HG03108 (cell line): ENCODE measurements at regions not wholly inside any gene's neighbourhood (a gene's known extent, or its start where the extent isn't known, plus 50 kb on each side); places are given as distances from the start of the nearest gene placed in this dataset.
"Not testable (repeated sequence)": the region's sequence is repeated elsewhere in the genome, so short reads cannot be mapped to it uniquely, and the experiment has no call there.

Experiments
- ATAC-seq: cut with Tn5 transposase; IDR thresholded peaks from one replicate; pipeline ENCODE4 v1.9.1; 2021; ENCODE audit warnings: moderate library complexity; ENCODE audit not compliant: unreplicated experiment

DNA sequence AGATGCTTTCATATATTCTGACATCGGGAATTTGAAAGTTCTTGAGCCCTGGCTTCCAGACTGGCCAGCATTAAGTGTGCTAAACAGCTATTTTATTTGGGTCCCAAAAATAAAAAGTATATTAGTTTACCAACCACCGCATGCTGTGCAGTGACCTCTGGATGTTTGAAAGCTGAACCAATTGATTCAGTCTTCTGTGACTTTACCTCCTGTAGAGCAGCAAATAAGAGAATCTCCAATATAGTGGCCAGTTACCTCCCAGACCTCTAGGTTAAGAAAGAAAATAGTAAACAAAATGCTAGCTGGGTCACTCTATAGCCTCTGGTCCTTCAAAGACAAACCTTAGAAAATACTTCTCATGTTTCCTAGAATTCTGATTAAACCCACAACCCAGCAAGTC lies 424.6 kb upstream of the NFE2L3 start:
- no peak for ATAC-seq

DNA sequence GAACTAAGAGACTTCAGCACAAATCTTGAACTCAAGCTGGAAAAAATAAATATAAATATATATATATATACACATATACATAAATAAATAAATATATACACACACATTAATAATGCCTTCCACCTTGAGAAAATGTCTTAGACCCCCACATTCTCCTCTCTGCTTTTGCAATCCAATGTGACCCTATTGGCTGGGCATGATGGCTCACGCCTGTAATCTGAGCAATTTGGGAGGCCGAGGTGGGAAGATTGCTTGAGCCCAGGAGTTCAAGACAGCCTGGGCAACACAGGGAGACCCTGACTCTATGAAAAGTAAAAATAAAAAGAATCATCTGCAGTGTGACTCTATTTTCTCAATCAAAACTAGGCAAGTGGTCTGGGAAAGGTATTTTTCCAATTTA lies 424.1 kb upstream of the NFE2L3 start:
- ATAC-seq: no peak

DNA sequence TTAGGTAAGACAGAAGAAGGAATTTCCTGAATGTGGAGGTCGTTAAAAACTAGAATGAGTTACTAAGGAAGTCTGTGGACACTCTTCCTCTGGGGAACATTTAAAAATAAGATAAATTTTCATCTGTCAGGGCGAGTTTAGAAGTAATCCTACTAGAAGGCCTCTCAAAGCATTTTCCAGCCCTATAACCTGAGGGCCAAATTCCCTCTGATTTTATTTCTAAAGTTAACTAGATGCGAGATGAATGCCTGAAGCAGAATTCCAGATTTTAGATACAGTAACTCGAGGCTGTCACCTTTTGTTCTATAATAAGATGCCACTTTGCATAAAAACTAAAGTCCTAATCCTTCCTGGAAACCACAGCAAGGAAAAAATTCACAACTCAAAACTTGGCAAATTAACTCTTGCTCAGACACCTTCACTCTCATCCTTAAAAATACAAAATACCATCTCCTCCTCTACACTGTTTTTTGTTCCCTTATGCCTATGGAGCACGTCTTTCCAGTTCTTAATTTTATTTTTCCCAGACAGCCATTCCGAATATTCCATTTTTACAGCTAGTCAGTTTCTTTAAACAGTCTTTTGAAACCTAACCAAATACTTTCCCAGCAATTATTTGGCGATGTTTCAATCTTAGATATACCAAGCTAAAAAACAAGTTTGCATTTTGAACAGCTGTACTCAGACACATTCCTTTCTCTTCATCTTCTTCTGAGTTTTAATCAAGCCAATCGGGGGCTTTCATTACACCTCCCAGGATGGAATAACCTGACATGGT lies 420.7 kb upstream of the NFE2L3 start:
- no peak for ATAC-seq

DNA sequence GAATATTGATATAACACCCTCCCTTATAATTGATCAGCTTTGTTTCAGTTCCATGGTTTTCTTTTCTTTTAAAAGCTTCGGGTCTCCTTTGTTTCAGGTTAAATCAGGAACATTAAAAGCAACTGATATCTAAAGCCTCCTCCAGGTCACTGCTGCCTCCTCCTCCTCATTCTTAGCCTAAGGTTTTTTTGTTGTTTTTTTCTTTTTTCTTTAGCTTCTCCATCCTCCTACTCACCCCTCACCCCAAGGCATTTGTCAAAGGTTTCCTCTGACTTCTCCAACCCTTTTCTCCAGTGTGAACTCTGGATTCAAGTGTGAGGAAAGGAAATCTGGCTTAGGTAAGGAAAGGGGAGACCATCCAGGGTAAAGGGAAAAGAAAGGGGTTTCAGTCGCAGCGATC lies 420.2 kb upstream of the NFE2L3 start:
- ATAC-seq: no peak

DNA sequence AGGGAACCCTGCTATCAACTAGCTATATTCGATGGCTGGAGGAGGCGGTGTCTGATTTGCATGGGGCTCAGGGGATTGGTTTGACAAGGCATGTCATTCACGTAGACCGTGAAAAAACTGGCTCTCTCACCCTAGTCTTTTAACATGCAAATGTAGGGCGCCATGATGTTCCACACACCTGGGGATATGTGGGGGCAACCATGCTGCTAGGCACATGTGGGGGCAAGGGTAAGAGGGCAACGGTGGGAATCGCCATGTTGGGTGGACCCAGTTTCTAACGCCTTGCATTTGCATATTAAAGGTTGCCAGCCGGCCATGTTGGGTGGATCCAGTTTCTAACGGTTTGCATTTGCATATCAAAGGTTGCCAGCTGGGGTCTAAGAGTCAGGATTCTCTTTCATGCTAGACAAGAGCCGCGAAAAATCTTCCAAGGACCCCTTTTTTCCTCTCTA lies 419.2 kb upstream of the NFE2L3 start:
- no peak for ATAC-seq

DNA sequence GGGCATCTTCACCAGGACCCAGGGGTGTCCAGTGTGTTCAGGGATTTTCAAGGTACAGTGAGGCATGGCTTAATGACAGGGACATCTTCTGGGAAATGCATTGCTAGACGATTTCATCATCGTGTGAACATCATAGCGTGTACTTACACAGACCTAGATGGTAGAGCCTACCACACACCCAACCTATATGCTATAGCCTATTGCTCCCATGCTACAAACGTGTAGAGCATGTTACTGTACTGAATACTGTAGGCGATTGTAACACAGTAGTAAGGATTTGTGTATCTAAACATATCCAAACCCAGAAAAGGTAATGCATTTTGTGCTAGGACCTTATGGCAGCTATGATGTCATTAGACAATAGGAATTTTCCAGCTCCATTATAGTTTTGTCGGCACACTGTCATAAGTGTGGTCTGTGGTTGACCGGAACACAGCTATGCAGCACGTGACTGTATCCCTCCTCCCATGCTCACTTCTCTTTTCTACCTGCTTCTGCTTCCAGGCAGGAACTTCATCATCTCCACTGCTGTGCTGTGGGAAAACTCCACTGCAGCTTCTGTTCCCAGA lies 416.2 kb upstream of the NFE2L3 start:
- ATAC-seq: no peak

DNA sequence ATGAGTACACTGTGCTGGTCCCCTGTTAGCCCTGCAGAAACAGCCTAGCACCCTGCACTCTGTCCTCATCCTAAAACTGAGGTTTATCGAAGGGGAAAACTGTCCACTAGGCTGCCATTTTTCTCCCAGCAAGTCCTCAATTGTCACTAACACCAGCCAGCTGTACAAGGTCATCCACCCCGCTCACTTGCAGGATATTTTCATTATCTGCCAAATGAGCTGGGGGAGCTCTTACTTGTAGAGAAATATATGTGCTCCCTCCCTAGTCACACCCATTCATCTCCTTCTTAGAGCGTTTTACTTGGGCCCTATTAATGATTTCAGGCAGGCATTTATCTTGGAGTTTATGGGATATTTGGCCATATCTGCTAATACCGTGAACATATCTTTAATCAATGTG lies 413.5 kb upstream of the NFE2L3 start:
- no peak for ATAC-seq

DNA sequence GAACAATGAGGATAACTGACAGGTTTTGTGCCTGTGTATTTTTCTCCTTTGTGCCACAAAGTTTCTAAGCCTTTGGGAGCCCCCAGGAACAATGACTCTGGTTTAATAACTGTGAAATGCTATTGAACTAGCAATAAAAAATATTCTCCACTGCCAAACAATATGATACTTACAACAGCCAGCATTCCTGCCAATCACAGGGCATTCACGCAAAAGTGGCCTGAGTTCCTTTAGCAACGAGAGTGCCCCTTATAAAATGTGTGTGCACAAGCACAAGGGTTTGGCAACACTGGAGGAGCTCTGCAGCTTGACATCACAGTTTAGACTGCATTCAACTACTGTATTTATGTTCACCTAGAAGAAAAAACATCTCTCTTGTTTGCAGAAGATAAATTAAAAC lies 412.9 kb upstream of the NFE2L3 start:
- ATAC-seq: no peak

DNA sequence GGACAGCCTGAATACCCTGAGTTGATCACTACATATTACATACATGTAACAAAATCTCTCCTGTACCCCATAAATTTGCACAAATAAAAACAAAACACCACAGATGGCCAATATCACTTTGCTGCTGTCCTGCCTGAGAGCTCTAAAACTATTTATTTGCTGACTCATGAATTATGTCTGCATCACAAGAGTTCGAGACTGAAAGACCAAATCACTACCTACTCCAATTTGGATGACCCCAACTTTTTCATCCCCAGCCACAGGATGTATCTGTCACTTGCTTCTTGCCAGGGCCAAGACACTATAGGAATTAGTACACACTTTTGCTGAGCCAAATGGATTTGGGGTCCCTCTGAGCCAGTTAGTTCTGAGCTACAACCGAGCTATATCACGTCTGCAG lies 409.7 kb upstream of the NFE2L3 start:
- no peak for ATAC-seq

DNA sequence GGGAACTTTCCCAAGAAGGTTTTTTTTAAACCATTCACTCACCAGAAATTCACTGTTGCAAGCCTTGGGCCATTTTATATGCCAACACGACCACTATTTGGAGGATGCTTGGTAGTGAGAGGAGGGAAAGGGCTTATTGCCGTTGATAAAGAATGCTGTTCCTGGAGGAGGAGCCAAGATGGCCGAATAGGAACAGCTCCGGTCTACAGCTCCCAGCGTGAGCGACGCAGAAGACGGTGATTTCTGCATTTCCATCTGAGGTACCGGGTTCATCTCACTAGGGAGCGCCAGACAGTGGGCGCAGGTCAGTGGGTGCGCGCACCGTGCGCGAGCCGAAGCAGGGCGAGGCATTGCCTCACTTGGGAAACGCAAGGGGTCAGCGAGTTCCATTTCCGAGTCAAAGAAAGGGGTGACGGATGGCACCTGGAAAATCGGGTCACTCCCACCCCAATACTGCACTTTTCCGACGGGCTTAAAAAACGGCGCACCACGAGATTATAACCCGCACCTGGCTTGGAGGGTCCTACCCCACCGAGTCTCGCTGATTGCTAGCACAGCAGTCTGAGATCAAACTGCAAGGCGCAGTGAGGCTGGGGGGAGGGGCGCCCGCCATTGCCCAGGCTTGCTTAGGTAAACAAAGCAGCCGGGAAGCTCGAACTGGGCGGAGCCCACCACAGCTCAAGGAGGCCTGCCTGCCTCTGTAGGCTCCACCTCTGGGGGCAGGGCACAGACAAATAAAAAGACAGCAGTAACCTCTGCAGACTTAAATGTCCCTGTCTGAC lies 408.1 kb upstream of the NFE2L3 start:
- ATAC-seq: not testable (repeated sequence)

DNA sequence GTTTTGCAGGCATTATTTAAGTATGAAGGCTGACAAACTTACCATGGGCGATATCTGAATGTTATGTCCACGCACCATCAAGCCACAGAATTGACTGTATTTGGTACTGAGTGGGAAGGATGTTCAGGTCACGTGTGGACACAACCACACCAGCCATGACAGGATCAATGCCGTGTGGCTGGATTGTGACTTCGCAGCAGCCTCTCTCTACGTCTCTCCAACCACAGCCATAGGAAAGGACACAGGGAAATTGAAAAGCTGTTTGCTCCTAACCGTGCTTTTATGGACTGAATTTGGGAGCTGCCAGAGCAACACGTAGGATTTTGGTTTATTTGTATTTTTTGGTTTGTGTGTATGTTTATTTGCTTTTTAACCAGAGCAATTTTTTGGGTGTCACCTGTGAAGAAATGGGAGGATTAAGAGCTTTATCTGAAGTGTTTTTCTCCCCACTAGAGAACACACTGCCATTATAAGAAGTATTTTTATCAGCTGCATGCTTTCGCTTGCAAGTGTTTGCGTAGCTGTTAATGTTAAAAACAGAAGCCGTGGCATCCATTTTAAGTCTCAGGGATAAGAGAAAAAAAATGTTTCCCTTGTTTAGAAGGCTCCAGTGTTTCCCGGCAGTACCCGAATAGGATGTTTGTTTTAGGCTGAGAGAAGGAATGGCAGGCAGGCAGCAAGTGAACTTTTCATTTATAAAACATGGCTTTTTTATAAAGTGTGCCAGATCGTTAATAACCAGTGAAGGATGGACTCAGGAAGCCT lies 401.1 kb upstream of the NFE2L3 start:
- no peak for ATAC-seq

DNA sequence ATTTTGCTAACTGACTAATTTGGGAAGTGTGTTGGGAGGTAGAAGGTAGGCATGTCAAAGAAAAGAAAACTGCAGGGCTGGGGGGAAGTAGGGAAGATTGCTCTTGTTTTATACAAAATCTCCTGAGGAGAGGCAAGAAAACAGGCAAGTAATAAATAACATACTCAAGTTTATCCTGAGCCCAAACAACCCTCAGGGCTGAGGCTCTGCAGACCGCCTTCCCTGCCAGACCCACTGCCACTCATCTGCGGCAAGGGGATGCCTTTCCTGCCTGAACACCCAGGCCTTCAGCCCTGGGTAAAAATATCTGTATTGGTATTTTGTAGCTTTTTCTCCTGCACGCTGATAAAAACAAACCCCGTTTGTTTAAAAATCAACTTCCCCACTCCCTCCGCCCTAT lies 399.8 kb upstream of the NFE2L3 start:
- no peak for ATAC-seq

DNA sequence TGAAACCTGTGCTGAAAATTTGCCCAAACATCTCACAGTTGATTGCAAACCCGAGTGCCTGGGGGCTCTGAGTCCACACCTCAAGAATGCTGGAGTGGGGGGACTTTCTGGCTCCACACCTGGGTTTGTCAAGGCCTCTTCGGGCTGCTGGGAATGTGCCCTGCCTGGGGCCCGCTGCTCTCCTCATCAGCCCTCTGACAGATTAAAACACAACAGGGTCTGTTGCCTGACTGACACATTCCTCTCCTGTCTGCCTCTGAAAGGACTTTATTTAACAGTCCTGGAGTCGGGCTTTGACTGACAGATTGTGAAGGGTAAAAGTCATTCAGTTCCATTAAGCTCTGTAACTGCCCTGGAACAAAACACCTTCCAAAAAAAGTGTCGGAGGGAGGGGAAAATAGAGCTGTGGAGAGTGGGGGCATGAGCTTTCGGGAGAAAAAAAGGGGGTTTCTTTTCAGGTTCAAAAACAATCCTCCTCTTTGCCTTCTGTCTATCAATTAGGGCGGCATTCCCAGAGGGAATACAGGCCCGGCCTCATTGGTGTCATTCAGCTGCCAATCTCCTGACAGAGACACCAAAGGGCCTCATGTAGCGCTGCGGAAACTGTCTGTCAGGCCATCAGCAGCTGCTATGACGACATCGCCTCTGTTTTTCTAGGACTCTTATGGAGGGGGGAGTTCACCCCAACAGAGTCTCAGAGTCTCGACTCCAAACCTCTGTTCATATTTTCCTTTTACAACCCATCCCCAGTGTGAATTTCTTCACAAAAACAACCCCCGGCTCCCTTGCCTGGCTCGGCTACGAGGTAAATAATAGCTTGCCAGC lies 398.8 kb upstream of the NFE2L3 start:
- ATAC-seq: no peak

DNA sequence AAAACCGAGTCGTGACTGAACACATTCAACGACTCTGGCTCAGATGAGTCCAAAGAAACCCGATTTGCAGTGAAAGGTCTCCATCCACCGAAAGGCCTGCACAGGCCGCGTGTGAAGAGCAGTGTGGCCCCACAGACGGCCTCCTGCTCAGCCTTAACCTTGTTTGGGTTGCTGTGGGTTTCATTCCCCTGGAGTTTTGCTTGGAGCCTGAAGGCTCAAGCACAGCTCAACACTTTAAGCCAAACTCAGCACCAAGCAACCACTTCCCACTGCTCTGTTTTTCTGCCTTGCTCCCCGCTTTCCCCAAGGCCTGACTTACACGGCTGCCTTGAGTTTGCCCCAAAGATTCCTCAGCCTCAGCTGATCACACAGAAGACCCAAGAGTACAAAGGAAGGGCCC lies 398.2 kb upstream of the NFE2L3 start:
- ATAC-seq: no peak

DNA sequence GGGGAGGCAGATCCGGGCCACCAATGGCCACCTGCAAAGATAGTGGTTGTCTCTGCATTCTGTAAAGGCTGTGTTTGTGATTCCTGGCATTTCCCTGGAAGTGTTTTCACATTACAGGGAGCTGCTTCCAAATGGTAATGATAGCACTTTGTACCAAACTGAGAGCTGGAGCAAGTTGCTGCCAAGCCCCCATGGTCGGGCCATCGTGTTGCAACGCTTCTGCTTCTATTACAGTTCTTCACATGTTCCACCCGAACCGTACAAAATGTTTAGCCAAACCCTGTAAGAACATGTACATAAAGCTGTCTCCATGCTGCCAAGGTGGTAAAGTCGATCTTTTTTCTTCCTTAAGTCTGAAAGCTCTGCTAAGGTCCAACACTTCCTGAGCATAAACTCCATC lies 397.7 kb upstream of the NFE2L3 start:
- ATAC-seq: no peak

DNA sequence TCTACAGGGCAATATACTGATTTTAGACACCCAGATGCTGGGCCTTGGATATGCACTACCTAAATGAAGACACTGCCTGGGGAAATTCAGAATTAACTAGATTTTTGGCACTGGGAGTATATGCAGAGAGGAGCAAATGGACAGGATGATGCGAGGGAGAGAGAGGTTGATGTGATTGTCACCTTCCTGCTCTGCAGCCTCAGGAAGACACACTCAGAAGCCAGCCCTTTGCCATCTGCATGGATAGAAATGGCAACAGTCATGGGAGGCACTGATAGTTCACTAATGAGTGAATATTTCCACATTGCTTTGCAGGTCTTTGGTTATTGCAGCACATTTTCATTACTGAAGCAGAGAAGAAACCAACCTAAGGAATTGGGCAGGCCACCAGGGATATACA lies 397.2 kb upstream of the NFE2L3 start:
- no peak for ATAC-seq

DNA sequence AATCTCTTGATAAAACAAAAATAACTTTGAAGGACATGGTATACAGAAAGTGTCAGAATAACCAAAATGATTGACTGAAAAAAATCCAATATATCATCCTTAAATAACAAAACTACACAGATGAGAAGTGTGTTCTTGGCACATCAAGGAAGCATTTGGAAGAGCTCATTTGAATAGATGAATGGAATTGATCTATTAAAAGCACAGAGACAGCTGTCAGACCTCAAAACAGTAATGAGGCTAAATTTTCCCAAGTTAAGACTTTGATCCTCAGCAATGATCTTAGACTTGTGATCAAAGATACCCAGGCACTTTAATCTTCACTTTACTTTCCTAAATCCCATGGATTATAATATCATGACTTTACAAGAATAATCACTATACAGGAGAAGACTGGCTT lies 395.4 kb upstream of the NFE2L3 start:
- no peak for ATAC-seq

DNA sequence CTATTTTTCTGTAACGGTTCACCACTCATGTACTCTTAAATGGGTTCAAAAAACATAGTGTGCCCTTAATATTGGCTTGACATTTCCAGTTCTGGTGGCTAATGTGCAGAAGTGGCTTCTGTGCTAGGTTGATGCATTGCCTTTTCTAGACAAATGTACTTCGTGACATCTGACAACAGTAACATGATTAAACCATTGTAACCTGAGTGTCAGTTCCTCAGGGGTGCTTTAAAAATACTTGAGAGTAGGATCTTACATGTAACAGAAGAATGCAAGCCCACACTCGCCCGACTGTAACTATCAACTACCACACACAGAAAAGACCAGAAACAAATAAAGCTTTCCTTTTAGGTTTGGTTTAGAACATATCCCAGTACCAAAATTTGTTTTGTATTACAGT lies 393.4 kb upstream of the NFE2L3 start:
- ATAC-seq: no peak

DNA sequence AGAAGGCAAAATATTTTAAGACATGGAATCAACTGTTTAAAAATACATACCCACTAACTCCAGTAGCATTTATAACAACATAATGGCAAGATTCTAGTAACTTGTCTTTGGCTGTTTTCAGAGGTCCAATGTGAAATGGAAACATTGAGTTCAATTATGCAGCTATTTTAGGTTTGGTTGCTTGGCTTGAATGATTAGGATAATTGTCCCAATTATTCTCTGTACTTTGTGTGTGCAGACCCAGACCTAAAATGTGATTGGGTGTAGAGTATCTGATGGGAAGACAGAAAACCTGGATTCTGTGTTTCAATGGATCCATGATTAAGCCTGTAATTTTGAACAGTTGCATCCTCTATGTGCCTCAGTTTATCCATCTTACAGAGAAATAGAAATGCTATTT lies 392.7 kb upstream of the NFE2L3 start:
- ATAC-seq: no peak

DNA sequence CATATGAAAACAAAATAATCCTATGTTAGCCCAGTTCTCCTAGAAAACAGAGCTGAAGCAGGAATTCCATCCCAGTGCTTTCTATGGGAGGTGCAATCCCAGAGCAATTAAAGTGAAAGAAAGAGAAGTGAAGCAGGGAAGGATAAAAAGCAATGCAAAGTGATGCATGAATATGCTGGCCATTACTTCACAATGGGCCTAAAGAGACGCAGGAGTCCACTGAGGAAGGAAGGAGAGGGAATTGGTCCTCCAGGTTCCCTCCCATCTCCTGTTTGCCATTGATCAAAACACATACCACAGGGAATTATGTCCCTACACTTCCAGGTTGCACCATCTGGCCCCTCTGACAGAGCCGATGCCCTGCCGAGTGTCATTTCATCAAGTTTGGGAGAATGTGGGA lies 392.2 kb upstream of the NFE2L3 start:
- ATAC-seq: no peak
